HepG2 (cell line): ENCODE measurements at regions not wholly inside any gene's neighbourhood (a gene's known extent, or its start where the extent isn't known, plus 50 kb on each side); places are given as distances from the start of the nearest gene placed in this dataset.

Experiments
- ATAC-seq: fragments of 200-7000 bp; cut with Tn5 transposase; 3 replicates; pipeline ENCODE4 v1.9.1; 2020; ENCODE audit warnings: mild to moderate bottlenecking, moderate library complexity
- BruUV-seq: library from RNA; stranded (reverse); fragments of 400-500 nt; replicated peaks from 2 replicates; lab custom pipeline; 2021; lab: Mats Ljungman, UMichigan
- CTCF ChIA-PET: fragments of 300-600 bp; formaldehyde crosslinking; extraction: SDS; loops from one replicate; lab custom pipeline; 2021; ENCODE audit warnings: low total read pairs, inconsistent platforms, low intra/inter-chr PET ratio; lab: Yijun Ruan, JAX
- POLR2A ChIA-PET: fragments of 350-600 bp; sonication (Branson Sonifier 250); formaldehyde crosslinking; loops from one replicate; lab custom pipeline; 2020; ENCODE audit warnings: antibody characterized with exemption, inconsistent platforms; lab: Yijun Ruan, JAX
- DNase-seq: peaks from one replicate; pipeline ENCODE4 v3.0.0-alpha.2; 2015; ENCODE audit warnings: low spot score
- FAIRE-seq: peaks from 3 replicates; lab custom pipeline; 2011; peaks lifted over from hg19 to GRCh38; lab: Jason Lieb, UNC
- H2AFZ ChIP-seq: one replicate; pipeline ENCODE4 v1.6.1; 2011; ENCODE audit warnings: low read length, inconsistent platforms
- H3K27ac ChIP-seq: fragments of 300-600 bp; 3 replicates; pipeline ENCODE4 v1.8.0; 2011; ENCODE audit warnings: mixed run types, mild to moderate bottlenecking, mixed read lengths, low read length, inconsistent platforms; ENCODE audit not compliant: insufficient read depth; ENCODE audit errors: extremely low read length
- H3K27me3 ChIP-seq, 2 experiments: fragments of 200-600 bp in 1 of 2; 2 replicates in 1 of 2; 3 replicates in 1 of 2; pipeline versions ENCODE4 v1.6.0 to v1.8.0; 2011; ENCODE audit warnings: low read length in 2 of 2, mild to moderate bottlenecking in 2 of 2, moderate library complexity in 2 of 2, inconsistent platforms in 1 of 2; ENCODE audit not compliant: insufficient read depth in 2 of 2, control insufficient read depth in 1 of 2
- H3K36me3 ChIP-seq, 2 experiments: fragments of 200-600 bp in 1 of 2; replicated peaks in 1 of 2; 2 replicates in 1 of 2; 3 replicates in 1 of 2; pipeline versions ENCODE4 v1.5.1 to v1.8.0; 2011; ENCODE audit warnings: low read length in 2 of 2, inconsistent platforms in 1 of 2; ENCODE audit not compliant: insufficient read depth in 2 of 2, control insufficient read depth in 1 of 2
- H3K4me1 ChIP-seq: 2 replicates; pipeline ENCODE4 v1.5.1; 2012; ENCODE audit warnings: low read length, inconsistent platforms; ENCODE audit not compliant: insufficient read depth
- H3K4me2 ChIP-seq: 2 replicates; pipeline ENCODE4 v1.6.0; 2011; ENCODE audit warnings: low read depth, low read length, inconsistent platforms
- H3K4me3 ChIP-seq, 3 experiments: fragments of 200-600 bp in 1 of 3; sonication (generic), shearing (Covaris generic) in 1 of 3; replicated peaks in 1 of 3; 2 replicates each; pipeline ENCODE4 v1.5.1; 2011 to 2016; ENCODE audit warnings: low read length in 3 of 3, inconsistent platforms in 2 of 3, low read depth in 2 of 3, mild to moderate bottlenecking in 2 of 3, control low read depth in 1 of 3, mixed read lengths in 1 of 3; ENCODE audit not compliant: insufficient read depth in 1 of 3
- H3K79me2 ChIP-seq: one replicate; pipeline ENCODE4 v1.6.1; 2011; ENCODE audit warnings: low read length, inconsistent platforms; ENCODE audit not compliant: insufficient read depth
- H3K9ac ChIP-seq: 2 replicates; pipeline ENCODE4 v1.6.0; 2011; ENCODE audit warnings: mild to moderate bottlenecking, low read depth, low read length, inconsistent platforms; ENCODE audit not compliant: insufficient read depth
- H3K9me3 ChIP-seq: 2 replicates; pipeline ENCODE4 v1.5.1; 2012; ENCODE audit warnings: mild to moderate bottlenecking, low read length
- H4K20me1 ChIP-seq: 2 replicates; pipeline ENCODE4 v1.6.0; 2011; ENCODE audit warnings: inconsistent platforms, mild to moderate bottlenecking, low read length, moderate library complexity; ENCODE audit not compliant: insufficient read depth
- GATA4 ChIP-seq: sonication (generic); IDR thresholded peaks from 2 replicates; pipeline ENCODE4 v1.6.1; 2016; ENCODE audit warnings: antibody characterized with exemption, low read depth, borderline replicate concordance
- HIVEP1 ChIP-seq: sonication (generic); formaldehyde crosslinking; IDR thresholded peaks from 2 replicates; pipeline ENCODE4 v1.4.0; 2020; ENCODE audit warnings: mild to moderate bottlenecking, missing genetic modification reagents
- U2AF1 ChIP-seq: fragments of 200-400 bp; formaldehyde crosslinking; optimal IDR thresholded peaks from 2 replicates; pipeline ENCODE3; 2017; ENCODE audit warnings: mild to moderate bottlenecking, low read depth, low read length
- ZNF383 ChIP-seq: sonication (generic); formaldehyde crosslinking; IDR thresholded peaks from 2 replicates; pipeline ENCODE4 v1.4.0; 2020; ENCODE audit warnings: missing genetic modification reagents, mild to moderate bottlenecking, borderline replicate concordance
- ZNF605 ChIP-seq: sonication (generic); formaldehyde crosslinking; IDR thresholded peaks from 2 replicates; pipeline ENCODE4 v1.8.0; 2022; ENCODE audit warnings: mild to moderate bottlenecking, missing genetic modification reagents
- WGBS: methylation state at CpG from one replicate; pipeline ENCODE4 v1.1.6; 2017; ENCODE audit warnings: low lambda C conversion rate; 5-methylcytosine and 5-hydroxymethylcytosine counted together
- in situ Hi-C: cut with HindIII; loops from 2 replicates; pipeline ENCODE4 v1.10.0; 2017; ENCODE audit warnings: low pct_unique_long_range_greater_than_20kb; ENCODE audit not compliant: extremely low pct_ligation_motif_present
- intact Hi-C: fragments of 100-400 bp; cut with micrococcal nuclease; formaldehyde crosslinking; loops from one replicate; pipeline ENCODE4 v1.10.0; 2022; ENCODE audit not compliant: unreplicated experiment
- TF ChIP-seq, protein P1 (sequence below): sonication (generic); formaldehyde crosslinking; IDR thresholded peaks from 2 replicates; pipeline ENCODE4 v1.4.0; 2020; ENCODE audit warnings: mild to moderate bottlenecking, low read depth, missing genetic modification reagents
- TF ChIP-seq, protein P2 (sequence below): fragments of 450-650 bp; IDR thresholded peaks from 2 replicates; pipeline ENCODE4 v1.6.1; 2016
- TF ChIP-seq, protein P3 (sequence below): sonication (generic); formaldehyde crosslinking; IDR thresholded peaks from 2 replicates; pipeline ENCODE4 v1.4.0; 2020; ENCODE audit warnings: mild to moderate bottlenecking, missing genetic modification reagents

DNA sequence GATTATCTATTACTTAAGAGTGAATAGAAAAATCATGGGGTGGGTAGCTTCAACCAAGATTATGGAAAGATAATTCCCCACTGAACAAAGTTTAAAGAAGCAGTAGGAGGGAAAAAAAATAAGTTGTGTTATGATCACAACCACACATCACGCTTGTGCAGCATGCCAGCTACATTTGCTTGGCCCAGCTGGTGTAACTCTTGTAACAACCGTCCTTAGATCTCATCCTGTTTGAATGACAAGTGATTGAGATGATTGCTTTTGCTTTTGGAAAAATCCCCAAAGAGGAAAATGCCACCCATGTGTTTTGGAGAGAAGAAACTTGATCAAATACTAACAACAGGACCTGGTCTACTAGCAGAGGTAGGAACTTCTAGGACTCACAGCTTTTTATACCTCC is 107.6 kb upstream of the KIF2A start:
- Histone ChIP-seq H4K20me1 (no peaks in the 10 kb centered on the region), H3K4me2 (no peak overlapping the region), H3K4me3 (no peak overlapping the region), H3K9ac (no peak overlapping the region), H2AFZ (no peak overlapping the region), H3K79me2 (no peaks in the 10 kb centered on the region), H3K36me3 (no peaks in the 10 kb centered on the region), H3K9me3 (peaks cover 2% of the 10 kb centered on the region; the same call in 1 of the 2 replicates), H3K27me3 (peaks cover 0 to 6% of the 10 kb centered on the region in 2 experiments; a peak in 1 of 5 replicates), H3K4me1 (no peaks in the 10 kb centered on the region), H3K27ac (no peak overlapping the region)
- BruUV-seq: no TSS peak
- in situ Hi-C loops (no loop called here), intact Hi-C loops (no loop called here)
- ATAC-seq (no peak), DNase-seq (no peak), FAIRE-seq (no peak)
- WGBS: 2% methylated on average over 2 of the region's 2 CpGs
- TF ChIP-seq U2AF1 (no peak), GATA4 (no peak), ZNF383 (CRISPR knock-in tag) (no peak), ZNF605 (no peak)
- CTCF ChIA-PET: no interaction called here
- POLR2A ChIA-PET: no interaction called here

DNA sequence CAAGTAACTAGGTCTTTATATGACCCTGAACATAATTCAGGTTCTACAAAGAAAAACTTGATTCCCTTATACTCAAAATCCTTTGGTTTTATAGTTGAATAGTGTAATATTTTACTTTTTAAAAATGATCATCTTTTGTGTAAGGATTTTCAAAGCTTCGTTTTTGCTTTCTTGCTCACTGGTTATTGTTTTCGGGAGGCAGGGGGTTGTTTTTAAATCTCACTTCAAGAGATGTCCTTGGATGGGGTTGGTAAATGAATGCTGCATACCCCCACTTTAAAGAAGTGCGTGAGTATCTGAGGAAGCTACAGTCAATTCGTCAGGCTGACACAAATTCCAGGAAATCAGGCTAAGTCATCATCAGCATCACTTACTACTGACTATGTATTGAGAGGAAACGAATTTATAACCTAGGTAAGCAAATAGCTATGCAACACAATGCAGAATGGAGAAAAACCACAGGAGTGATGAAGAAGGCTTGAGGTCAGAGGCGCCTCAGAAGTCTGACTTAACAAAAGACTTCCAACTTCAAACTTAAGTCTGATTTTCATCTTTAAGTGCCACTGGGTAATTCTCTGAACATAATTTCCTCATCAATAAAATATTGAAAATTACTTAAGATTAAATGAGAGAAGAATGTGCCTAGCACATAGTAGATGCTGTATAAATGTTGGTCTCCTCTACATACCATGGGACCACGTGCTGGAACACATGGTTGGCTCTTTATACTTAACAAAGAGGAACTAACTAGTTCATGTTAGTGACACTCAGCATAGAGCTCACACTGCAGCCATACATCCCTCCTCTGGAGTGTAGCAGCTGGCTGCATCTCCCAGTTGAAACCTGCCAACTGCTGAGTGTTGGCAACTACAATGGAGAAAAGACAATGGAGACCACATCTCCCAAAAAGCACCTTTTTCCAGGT is 106.0 kb upstream of the KIF2A start:
- POLR2A ChIA-PET: no interaction called here
- H3K27me3 ChIP-seq: peaks cover 0 to 6% of the 10 kb centered on the region in 2 experiments; a peak in 1 of 5 replicates
- no peak overlapping the region for H3K4me2 ChIP-seq
- intact Hi-C loops: no loop called here
- no peaks in the 10 kb centered on the region for H3K36me3 ChIP-seq
- in situ Hi-C loops: no loop called here
- no peaks in the 10 kb centered on the region for H4K20me1 ChIP-seq
- no peaks in the 10 kb centered on the region for H3K9me3 ChIP-seq
- no peak overlapping the region for H3K9ac ChIP-seq
- WGBS: 8% methylated on average over 7 of the region's 7 CpGs
- ATAC-seq (no peak), DNase-seq (no peak), FAIRE-seq (no peak)
- BruUV-seq: no TSS peak
- no peak overlapping the region for H3K27ac ChIP-seq
- H3K4me3 ChIP-seq: no peak overlapping the region
- no peaks in the 10 kb centered on the region for H3K79me2 ChIP-seq
- CTCF ChIA-PET: no interaction called here
- TF ChIP-seq, protein P1, sequence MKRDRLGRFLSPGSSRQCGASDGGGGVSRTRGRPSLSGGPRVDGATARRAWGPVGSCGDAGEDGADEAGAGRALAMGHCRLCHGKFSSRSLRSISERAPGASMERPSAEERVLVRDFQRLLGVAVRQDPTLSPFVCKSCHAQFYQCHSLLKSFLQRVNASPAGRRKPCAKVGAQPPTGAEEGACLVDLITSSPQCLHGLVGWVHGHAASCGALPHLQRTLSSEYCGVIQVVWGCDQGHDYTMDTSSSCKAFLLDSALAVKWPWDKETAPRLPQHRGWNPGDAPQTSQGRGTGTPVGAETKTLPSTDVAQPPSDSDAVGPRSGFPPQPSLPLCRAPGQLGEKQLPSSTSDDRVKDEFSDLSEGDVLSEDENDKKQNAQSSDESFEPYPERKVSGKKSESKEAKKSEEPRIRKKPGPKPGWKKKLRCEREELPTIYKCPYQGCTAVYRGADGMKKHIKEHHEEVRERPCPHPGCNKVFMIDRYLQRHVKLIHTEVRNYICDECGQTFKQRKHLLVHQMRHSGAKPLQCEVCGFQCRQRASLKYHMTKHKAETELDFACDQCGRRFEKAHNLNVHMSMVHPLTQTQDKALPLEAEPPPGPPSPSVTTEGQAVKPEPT (CRISPR knock-in tag): no peak
- no peak for TF ChIP-seq HIVEP1 (CRISPR knock-in tag)
- TF ChIP-seq, protein P2, sequence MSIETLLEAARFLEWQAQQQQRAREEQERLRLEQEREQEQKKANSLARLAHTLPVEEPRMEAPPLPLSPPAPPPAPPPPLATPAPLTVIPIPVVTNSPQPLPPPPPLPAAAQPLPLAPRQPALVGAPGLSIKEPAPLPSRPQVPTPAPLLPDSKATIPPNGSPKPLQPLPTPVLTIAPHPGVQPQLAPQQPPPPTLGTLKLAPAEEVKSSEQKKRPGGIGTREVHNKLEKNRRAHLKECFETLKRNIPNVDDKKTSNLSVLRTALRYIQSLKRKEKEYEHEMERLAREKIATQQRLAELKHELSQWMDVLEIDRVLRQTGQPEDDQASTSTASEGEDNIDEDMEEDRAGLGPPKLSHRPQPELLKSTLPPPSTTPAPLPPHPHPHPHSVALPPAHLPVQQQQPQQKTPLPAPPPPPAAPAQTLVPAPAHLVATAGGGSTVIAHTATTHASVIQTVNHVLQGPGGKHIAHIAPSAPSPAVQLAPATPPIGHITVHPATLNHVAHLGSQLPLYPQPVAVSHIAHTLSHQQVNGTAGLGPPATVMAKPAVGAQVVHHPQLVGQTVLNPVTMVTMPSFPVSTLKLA: peak; percentile 72
- TF ChIP-seq, protein P3, sequence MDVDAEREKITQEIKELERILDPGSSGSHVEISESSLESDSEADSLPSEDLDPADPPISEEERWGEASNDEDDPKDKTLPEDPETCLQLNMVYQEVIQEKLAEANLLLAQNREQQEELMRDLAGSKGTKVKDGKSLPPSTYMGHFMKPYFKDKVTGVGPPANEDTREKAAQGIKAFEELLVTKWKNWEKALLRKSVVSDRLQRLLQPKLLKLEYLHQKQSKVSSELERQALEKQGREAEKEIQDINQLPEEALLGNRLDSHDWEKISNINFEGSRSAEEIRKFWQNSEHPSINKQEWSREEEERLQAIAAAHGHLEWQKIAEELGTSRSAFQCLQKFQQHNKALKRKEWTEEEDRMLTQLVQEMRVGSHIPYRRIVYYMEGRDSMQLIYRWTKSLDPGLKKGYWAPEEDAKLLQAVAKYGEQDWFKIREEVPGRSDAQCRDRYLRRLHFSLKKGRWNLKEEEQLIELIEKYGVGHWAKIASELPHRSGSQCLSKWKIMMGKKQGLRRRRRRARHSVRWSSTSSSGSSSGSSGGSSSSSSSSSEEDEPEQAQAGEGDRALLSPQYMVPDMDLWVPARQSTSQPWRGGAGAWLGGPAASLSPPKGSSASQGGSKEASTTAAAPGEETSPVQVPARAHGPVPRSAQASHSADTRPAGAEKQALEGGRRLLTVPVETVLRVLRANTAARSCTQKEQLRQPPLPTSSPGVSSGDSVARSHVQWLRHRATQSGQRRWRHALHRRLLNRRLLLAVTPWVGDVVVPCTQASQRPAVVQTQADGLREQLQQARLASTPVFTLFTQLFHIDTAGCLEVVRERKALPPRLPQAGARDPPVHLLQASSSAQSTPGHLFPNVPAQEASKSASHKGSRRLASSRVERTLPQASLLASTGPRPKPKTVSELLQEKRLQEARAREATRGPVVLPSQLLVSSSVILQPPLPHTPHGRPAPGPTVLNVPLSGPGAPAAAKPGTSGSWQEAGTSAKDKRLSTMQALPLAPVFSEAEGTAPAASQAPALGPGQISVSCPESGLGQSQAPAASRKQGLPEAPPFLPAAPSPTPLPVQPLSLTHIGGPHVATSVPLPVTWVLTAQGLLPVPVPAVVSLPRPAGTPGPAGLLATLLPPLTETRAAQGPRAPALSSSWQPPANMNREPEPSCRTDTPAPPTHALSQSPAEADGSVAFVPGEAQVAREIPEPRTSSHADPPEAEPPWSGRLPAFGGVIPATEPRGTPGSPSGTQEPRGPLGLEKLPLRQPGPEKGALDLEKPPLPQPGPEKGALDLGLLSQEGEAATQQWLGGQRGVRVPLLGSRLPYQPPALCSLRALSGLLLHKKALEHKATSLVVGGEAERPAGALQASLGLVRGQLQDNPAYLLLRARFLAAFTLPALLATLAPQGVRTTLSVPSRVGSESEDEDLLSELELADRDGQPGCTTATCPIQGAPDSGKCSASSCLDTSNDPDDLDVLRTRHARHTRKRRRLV (CRISPR knock-in tag): no peak
- H3K4me1 ChIP-seq: no peaks in the 10 kb centered on the region
- no peak overlapping the region for H2AFZ ChIP-seq
